ENCODE measurements at regions not wholly inside any gene's neighbourhood (a gene's known extent, or its start where the extent isn't known, plus 50 kb on each side); places are given as distances from the start of the nearest gene placed in this dataset.
A peak's percentile ranks its signal among the peaks of the same experiment; 100 is the strongest.

- no peak for TF ChIP-seq ZNF396 (CRISPR knock-in tag; IDR thresholded peaks at IDR 0.05; ENCODE audit: borderline replicate concordance)
- TF ChIP-seq GTF2I (CRISPR knock-in tag; conservative IDR thresholded peaks at IDR 0.05) = no peak
- no peak for TF ChIP-seq FOXP1 (CRISPR knock-in tag; IDR thresholded peaks at IDR 0.05; ENCODE audit: borderline replicate concordance)
- TF ChIP-seq KAT7 (CRISPR knock-in tag; IDR thresholded peaks at IDR 0.05; ENCODE audit: borderline replicate concordance) = no peak
- no peak for TF ChIP-seq PRRX2 (CRISPR knock-in tag; IDR thresholded peaks at IDR 0.05)
- TF ChIP-seq IRF2 (CRISPR knock-in tag; IDR thresholded peaks at IDR 0.05; ENCODE audit: borderline replicate concordance, low read depth) = no peak
- no peak for TF ChIP-seq NFATC4 (CRISPR knock-in tag; IDR thresholded peaks at IDR 0.05)
- no peaks in the 10 kb centered on the region for H3K36me3 Mint-ChIP-seq
- no peaks in the 10 kb centered on the region for H3K27me3 Mint-ChIP-seq (ENCODE audit: low read depth)
- ChIA-PET CTCF (interaction anchor here (1.4 kb wide), 1 partner anchor 24 kb away, joined by 3 read pairs; no protein-coding TSS in a partner anchor), POLR2A (no interaction called here)
- H3K27ac Mint-ChIP-seq = peak overlapping the region; percentile 7
- no peak for ATAC-seq
- DNase-seq (ENCODE audit: low spot score) = no peak
- no peak overlapping the region for H3K4me3 Mint-ChIP-seq
- H3K9me3 Mint-ChIP-seq = no peaks in the 10 kb centered on the region
- H3K4me1 Mint-ChIP-seq = peaks cover 25% of the 10 kb centered on the region
Measured at GRCh38 chr3:168591587-168591986, 495.9 kb upstream of the GOLIM4 start.

GRCh38 chr3:168589376-168589775 lies 493.7 kb upstream of the GOLIM4 start:
- H3K4me1 Mint-ChIP-seq = peaks cover 37% of the 10 kb centered on the region
- no peak for TF ChIP-seq ZMAT4 (CRISPR knock-in tag; IDR thresholded peaks at IDR 0.05)
- TF ChIP-seq ZNF263 (CRISPR knock-in tag; IDR thresholded peaks at IDR 0.05; ENCODE audit: low read depth) = no peak
- TF ChIP-seq SMAD4 (CRISPR knock-in tag; IDR thresholded peaks at IDR 0.05) = no peak
- TF ChIP-seq ATF3 (CRISPR knock-in tag; conservative IDR thresholded peaks at IDR 0.05) = no peak
- TF ChIP-seq GTF2I (CRISPR knock-in tag; conservative IDR thresholded peaks at IDR 0.05) = no peak
- TF ChIP-seq ARID4B (CRISPR knock-in tag; IDR thresholded peaks at IDR 0.05; ENCODE audit: borderline replicate concordance) = no peak
- TF ChIP-seq ATF1 (CRISPR knock-in tag; IDR thresholded peaks at IDR 0.05) = no peak
- no peaks in the 10 kb centered on the region for H3K9me3 Mint-ChIP-seq
- no peak overlapping the region for H3K4me3 Mint-ChIP-seq
- H3K36me3 Mint-ChIP-seq = no peaks in the 10 kb centered on the region
- H3K27ac Mint-ChIP-seq = no peak overlapping the region
- POLR2A ChIA-PET = no interaction called here
- ATAC-seq = peak; percentile 68
- CTCF ChIA-PET = interaction anchor here (0.8 to 1.2 kb wide), 2 partner anchors 9 to 15 kb away, joined by 3 to 4 read pairs; no protein-coding TSS in a partner anchor
- no peaks in the 10 kb centered on the region for H3K27me3 Mint-ChIP-seq (ENCODE audit: low read depth)
- no peak for DNase-seq (ENCODE audit: low spot score)

GRCh38 chr3:168585544-168585943 lies 489.8 kb upstream of the GOLIM4 start:
- Mint-ChIP-seq H3K4me1 (peaks cover 54% of the 10 kb centered on the region), H3K4me3 (no peak overlapping the region), H3K36me3 (no peaks in the 10 kb centered on the region), H3K27me3 (ENCODE audit: low read depth) (no peaks in the 10 kb centered on the region), H3K27ac (0 out of 2 replicates have a peak overlapping the region, but pooled peaks have one; percentile 1), H3K9me3 (no peaks in the 10 kb centered on the region)
- CTCF ChIA-PET = no interaction called here
- DNase-seq (ENCODE audit: low spot score) (no peak), ATAC-seq (no peak)
- POLR2A ChIA-PET = no interaction called here
- TF ChIP-seq PREB (CRISPR knock-in tag; IDR thresholded peaks at IDR 0.05; ENCODE audit: borderline replicate concordance) = no peak

- Mint-ChIP-seq H3K4me1 (peaks cover 42% of the 10 kb centered on the region), H3K4me3 (no peak overlapping the region), H3K36me3 (no peaks in the 10 kb centered on the region), H3K9me3 (no peaks in the 10 kb centered on the region), H3K27ac (no peak overlapping the region), H3K27me3 (ENCODE audit: low read depth) (no peaks in the 10 kb centered on the region)
- ATAC-seq (no peak), DNase-seq (ENCODE audit: low spot score) (no peak)
- POLR2A ChIA-PET = no interaction called here
- no peak for TF ChIP-seq ATF2 (CRISPR knock-in tag; IDR thresholded peaks at IDR 0.05; ENCODE audit: borderline replicate concordance, low read depth)
- no peak for TF ChIP-seq FOXP4 (CRISPR knock-in tag; IDR thresholded peaks at IDR 0.05)
- TF ChIP-seq FOXP1 (CRISPR knock-in tag; IDR thresholded peaks at IDR 0.05; ENCODE audit: borderline replicate concordance) = no peak
- TF ChIP-seq E2F5 (CRISPR knock-in tag; IDR thresholded peaks at IDR 0.05) = no peak
- no peak for TF ChIP-seq ZNF219 (CRISPR knock-in tag; IDR thresholded peaks at IDR 0.05; ENCODE audit: borderline replicate concordance)
- CTCF ChIA-PET = no interaction called here
Measured at GRCh38 chr3:168583977-168584376, 488.3 kb upstream of the GOLIM4 start.
